ENCODE measurements at regions not wholly inside any gene's neighbourhood (a gene's known extent, or its start where the extent isn't known, plus 50 kb on each side); places are given as distances from the start of the nearest gene placed in this dataset.

GRCh38 chr1:65063025-65063424 is 85.0 kb upstream of the AK4 start:
- no peak overlapping the region for H3K9ac ChIP-seq (ENCODE audit: extremely low read depth, low read length, poor library complexity, severe bottlenecking)
- no peaks in the 10 kb centered on the region for H3K27me3 Mint-ChIP-seq (ENCODE audit: insufficient read depth)
- no peak overlapping the region for H3K4me3 Mint-ChIP-seq
- H3K27ac Mint-ChIP-seq, result no peak overlapping the region
- no peak for DNase-seq
- TF ChIP-seq, protein P1, sequence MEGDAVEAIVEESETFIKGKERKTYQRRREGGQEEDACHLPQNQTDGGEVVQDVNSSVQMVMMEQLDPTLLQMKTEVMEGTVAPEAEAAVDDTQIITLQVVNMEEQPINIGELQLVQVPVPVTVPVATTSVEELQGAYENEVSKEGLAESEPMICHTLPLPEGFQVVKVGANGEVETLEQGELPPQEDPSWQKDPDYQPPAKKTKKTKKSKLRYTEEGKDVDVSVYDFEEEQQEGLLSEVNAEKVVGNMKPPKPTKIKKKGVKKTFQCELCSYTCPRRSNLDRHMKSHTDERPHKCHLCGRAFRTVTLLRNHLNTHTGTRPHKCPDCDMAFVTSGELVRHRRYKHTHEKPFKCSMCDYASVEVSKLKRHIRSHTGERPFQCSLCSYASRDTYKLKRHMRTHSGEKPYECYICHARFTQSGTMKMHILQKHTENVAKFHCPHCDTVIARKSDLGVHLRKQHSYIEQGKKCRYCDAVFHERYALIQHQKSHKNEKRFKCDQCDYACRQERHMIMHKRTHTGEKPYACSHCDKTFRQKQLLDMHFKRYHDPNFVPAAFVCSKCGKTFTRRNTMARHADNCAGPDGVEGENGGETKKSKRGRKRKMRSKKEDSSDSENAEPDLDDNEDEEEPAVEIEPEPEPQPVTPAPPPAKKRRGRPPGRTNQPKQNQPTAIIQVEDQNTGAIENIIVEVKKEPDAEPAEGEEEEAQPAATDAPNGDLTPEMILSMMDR (conservative IDR thresholded peaks at IDR 0.05), result peak; percentile 55
- H3K9me3 Mint-ChIP-seq, result no peaks in the 10 kb centered on the region
- H3K4me1 ChIP-seq (ENCODE audit: control insufficient read depth, insufficient read depth, low read length), result peaks cover 6% of the 10 kb centered on the region
- peaks cover 7% of the 10 kb centered on the region for H3K36me3 ChIP-seq (ENCODE audit: control insufficient read depth, insufficient read depth, low read length)
- no peak overlapping the region for H3K27ac ChIP-seq (ENCODE audit: low read depth, low read length)
- no peaks in the 10 kb centered on the region for H3K9me3 ChIP-seq (ENCODE audit: control insufficient read depth, low read length)
- H3K4me3 ChIP-seq (ENCODE audit: low read length), result no peak overlapping the region
- peaks cover 24% of the 10 kb centered on the region for H3K4me1 Mint-ChIP-seq
- no peaks in the 10 kb centered on the region for H3K27me3 ChIP-seq (ENCODE audit: control insufficient read depth, insufficient read depth, low read length, poor library complexity, severe bottlenecking)
- H3K36me3 Mint-ChIP-seq (ENCODE audit: low read depth), result peaks cover 19% of the 10 kb centered on the region
- 52 to 83% methylated on average over 2 to 6 of the region's 6 CpGs for WGBS, 2 experiments (ENCODE audit: insufficient coverage in 1 of 2, insufficient read length in 1 of 2)

GRCh38 chr1:65064981-65065380 is 83.0 kb upstream of the AK4 start:
- peaks cover 39% of the 10 kb centered on the region for H3K4me1 Mint-ChIP-seq
- H3K4me3 Mint-ChIP-seq, result peak overlapping the region; percentile 89
- H3K27me3 ChIP-seq (ENCODE audit: control insufficient read depth, insufficient read depth, low read length, poor library complexity, severe bottlenecking), result no peaks in the 10 kb centered on the region
- peaks cover 8% of the 10 kb centered on the region for H3K36me3 Mint-ChIP-seq (ENCODE audit: low read depth)
- DNase-seq, result no peak
- H3K27ac Mint-ChIP-seq, result no peak overlapping the region
- H3K4me1 ChIP-seq (ENCODE audit: control insufficient read depth, insufficient read depth, low read length), result peaks cover 6% of the 10 kb centered on the region
- TF ChIP-seq, protein P1 (conservative IDR thresholded peaks at IDR 0.05), result no peak
- H3K36me3 ChIP-seq (ENCODE audit: control insufficient read depth, insufficient read depth, low read length), result no peaks in the 10 kb centered on the region
- H3K27me3 Mint-ChIP-seq (ENCODE audit: insufficient read depth), result no peaks in the 10 kb centered on the region
- H3K4me3 ChIP-seq (ENCODE audit: low read length), result peak overlapping the region; percentile 90
- H3K9me3 ChIP-seq (ENCODE audit: control insufficient read depth, low read length), result no peaks in the 10 kb centered on the region
- H3K27ac ChIP-seq (ENCODE audit: low read depth, low read length), result no peak overlapping the region
- H3K9me3 Mint-ChIP-seq, result no peaks in the 10 kb centered on the region
- H3K9ac ChIP-seq (ENCODE audit: extremely low read depth, low read length, poor library complexity, severe bottlenecking), result no peak overlapping the region

GRCh38 chr1:65065524-65066418 is 82.2 kb upstream of the AK4 start:
- H3K36me3 Mint-ChIP-seq (ENCODE audit: low read depth), result peaks cover 8% of the 10 kb centered on the region
- H3K4me3 Mint-ChIP-seq, result peak overlapping the region; percentile 89
- H3K9me3 Mint-ChIP-seq, result no peaks in the 10 kb centered on the region
- H3K27me3 Mint-ChIP-seq (ENCODE audit: insufficient read depth), result no peaks in the 10 kb centered on the region
- peak overlapping the region; percentile 84 for H3K27ac Mint-ChIP-seq
- Histone ChIP-seq H3K9me3 (ENCODE audit: control insufficient read depth, low read length) (no peaks in the 10 kb centered on the region), H3K4me1 (ENCODE audit: control insufficient read depth, insufficient read depth, low read length) (peaks cover 6% of the 10 kb centered on the region), H3K9ac (ENCODE audit: extremely low read depth, low read length, poor library complexity, severe bottlenecking) (peak overlapping the region; percentile 78), H3K36me3 (ENCODE audit: control insufficient read depth, insufficient read depth, low read length) (no peaks in the 10 kb centered on the region), H3K27me3 (ENCODE audit: control insufficient read depth, insufficient read depth, low read length, poor library complexity, severe bottlenecking) (no peaks in the 10 kb centered on the region), H3K4me3 (ENCODE audit: low read length) (peak overlapping the region; percentile 90), H3K27ac (ENCODE audit: low read depth, low read length) (no peak overlapping the region)
- peak; percentile 87 for DNase-seq
- 6 to 18% methylated on average over 4 to 15 of the region's 16 CpGs for WGBS, 2 experiments (ENCODE audit: insufficient coverage in 1 of 2, insufficient read length in 1 of 2)
- TF ChIP-seq, protein P1 (conservative IDR thresholded peaks at IDR 0.05), result no peak
- peaks cover 39% of the 10 kb centered on the region for H3K4me1 Mint-ChIP-seq
